Left cardiac atrium (tissue), 4 donors: ENCODE measurements at regions not wholly inside any gene's neighbourhood (a gene's known extent, or its start where the extent isn't known, plus 50 kb on each side); places are given as distances from the start of the nearest gene placed in this dataset.
"Not testable (repeated sequence)": the region's sequence is repeated elsewhere in the genome, so short reads cannot be mapped to it uniquely, and the experiment has no call there.

ENCODE experiments used
- ATAC-seq, 2 donors: fragments of 200-7000 bp; cut with Tn5 transposase; one replicate each; pipeline ENCODE4 v1.9.1; 2020; ENCODE audit warnings: mild to moderate bottlenecking in 2 of 2, moderate library complexity in 2 of 2
- DNase-seq: peaks from one replicate; pipeline ENCODE4 v3.0.0-alpha.2; 2020
- intact Hi-C, 2 donors: fragments of 100-400 bp; cut with DNase I; formaldehyde crosslinking; loops; one replicate each; pipeline versions ENCODE4 v1.14.1 to v1.15.1; 2022 to 2023
- donor health status: DM: no; HTN: yes; CAD: no.
- donor health status: DM: no; HTN: yes; CAD: no; lungs with severe emphysema.
- donor health status: DM: yes; HTN: yes; CAD: no.
- donor health status: Dilated cardiomyopathy.

GRCh38 chr9:97187706-97188105 is 119.8 kb upstream of the CCDC180 start:
- DNase-seq, intact Hi-C loops, ATAC-seq: not testable (repeated sequence)

GRCh38 chr9:97186493-97186892 is 121.0 kb upstream of the CCDC180 start:
- intact Hi-C loops: no loop called here
- ATAC-seq: no peak

GRCh38 chr9:97182532-97182931 is 124.9 kb upstream of the CCDC180 start:
- DNase-seq, ATAC-seq, intact Hi-C loops: not testable (repeated sequence)

More at GRCh38 chr9:97186493-97186892, 121.0 kb upstream of the CCDC180 start:
- DNase-seq: no peak

- intact Hi-C loops: no loop called here
- no peak for ATAC-seq
- no peak for DNase-seq
Measured at GRCh38 chr9:97179616-97180015, 127.8 kb upstream of the CCDC180 start.

- intact Hi-C loops: no loop called here
- DNase-seq (no peak), ATAC-seq (peak in 1 of 2 donors; percentile 39)
Measured at GRCh38 chr9:97176206-97176605, 131.3 kb upstream of the CCDC180 start.

GRCh38 chr9:97168174-97168573 is 129.2 kb upstream of the CTSV start:
- DNase-seq, ATAC-seq, intact Hi-C loops: not testable (repeated sequence)

- ATAC-seq, intact Hi-C loops, DNase-seq: not testable (repeated sequence)
Measured at GRCh38 chr9:97166496-97167138, 127.7 kb upstream of the CTSV start.

GRCh38 chr9:97160255-97160654 is 121.3 kb upstream of the CTSV start:
- no peak for ATAC-seq
- intact Hi-C loops: no loop called here
- DNase-seq: no peak

GRCh38 chr9:97158722-97159121 is 119.8 kb upstream of the CTSV start:
- DNase-seq, intact Hi-C loops, ATAC-seq: not testable (repeated sequence)

- intact Hi-C loops, ATAC-seq, DNase-seq: not testable (repeated sequence)
Measured at GRCh38 chr9:97155441-97155840, 116.5 kb upstream of the CTSV start.

- DNase-seq: no peak
- ATAC-seq: no peak
- intact Hi-C loops: no loop called here
Measured at GRCh38 chr9:97153967-97154366, 115.0 kb upstream of the CTSV start.

- not testable (repeated sequence) for ATAC-seq
Measured at GRCh38 chr9:97153160-97153559, 114.2 kb upstream of the CTSV start.

GRCh38 chr9:97150471-97150870 is 111.5 kb upstream of the CTSV start:
- intact Hi-C loops, DNase-seq, ATAC-seq: not testable (repeated sequence)

More at GRCh38 chr9:97153160-97153559, 114.2 kb upstream of the CTSV start:
- intact Hi-C loops, DNase-seq: not testable (repeated sequence)

GRCh38 chr9:97148428-97148827 is 109.5 kb upstream of the CTSV start:
- DNase-seq, ATAC-seq, intact Hi-C loops: not testable (repeated sequence)

GRCh38 chr9:97145680-97146079 is 106.7 kb upstream of the CTSV start:
- DNase-seq, intact Hi-C loops, ATAC-seq: not testable (repeated sequence)

GRCh38 chr9:97140566-97140965 is 101.6 kb upstream of the CTSV start:
- DNase-seq (no peak), ATAC-seq (no peak)
- intact Hi-C loops: no loop called here

GRCh38 chr9:97136421-97136820 is 97.5 kb upstream of the CTSV start:
- intact Hi-C loops: no loop called here
- DNase-seq (no peak), ATAC-seq (no peak)

GRCh38 chr9:97133966-97134365 is 95.0 kb upstream of the CTSV start:
- intact Hi-C loops, ATAC-seq, DNase-seq: not testable (repeated sequence)

- DNase-seq (no peak), ATAC-seq (no peak)
- intact Hi-C loops: no loop called here
Measured at GRCh38 chr9:97132865-97133264, 93.9 kb upstream of the CTSV start.

- intact Hi-C loops, DNase-seq, ATAC-seq: not testable (repeated sequence)
Measured at GRCh38 chr9:97130864-97131263, 91.9 kb upstream of the CTSV start.

GRCh38 chr9:97130387-97130786 is 91.4 kb upstream of the CTSV start:
- intact Hi-C loops, DNase-seq, ATAC-seq: not testable (repeated sequence)
